ENCODE measurements at regions not wholly inside any gene's neighbourhood (a gene's known extent, or its start where the extent isn't known, plus 50 kb on each side); places are given as distances from the start of the nearest gene placed in this dataset.
"Not testable (repeated sequence)": the region's sequence is repeated elsewhere in the genome, so short reads cannot be mapped to it uniquely, and the experiment has no call there.

DNA sequence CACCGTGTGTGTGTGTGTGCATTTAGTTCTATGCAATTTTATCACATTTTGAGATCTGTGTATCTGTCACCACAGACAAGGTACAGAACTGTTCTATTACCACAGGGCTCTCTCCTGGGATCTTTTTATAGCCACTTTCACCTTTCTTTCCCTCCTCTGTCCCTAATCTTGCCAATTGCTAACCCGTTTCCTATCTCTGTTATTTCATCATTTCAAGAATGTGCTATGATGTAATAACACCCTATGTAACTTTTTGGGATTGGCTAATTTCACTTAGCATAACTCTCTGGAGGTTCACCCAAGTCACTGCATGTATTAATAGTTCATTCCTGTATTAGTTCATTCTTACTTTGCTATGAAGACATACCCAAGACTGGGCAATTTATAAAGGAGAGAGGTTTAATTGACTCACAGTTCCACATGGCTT lies 657.7 kb downstream of the QKI start:
- Mint-ChIP-seq H3K4me3 (no peak overlapping the region), H3K27ac (no peak overlapping the region), H3K36me3 (ENCODE audit: low read depth) (no peaks in the 10 kb centered on the region), H3K9me3 (peaks cover 20% of the 10 kb centered on the region), H3K27me3 (no peaks in the 10 kb centered on the region), H3K4me1 (ENCODE audit: low read depth) (no peaks in the 10 kb centered on the region)
- intact Hi-C loops (cut with micrococcal nuclease): no loop called here

DNA sequence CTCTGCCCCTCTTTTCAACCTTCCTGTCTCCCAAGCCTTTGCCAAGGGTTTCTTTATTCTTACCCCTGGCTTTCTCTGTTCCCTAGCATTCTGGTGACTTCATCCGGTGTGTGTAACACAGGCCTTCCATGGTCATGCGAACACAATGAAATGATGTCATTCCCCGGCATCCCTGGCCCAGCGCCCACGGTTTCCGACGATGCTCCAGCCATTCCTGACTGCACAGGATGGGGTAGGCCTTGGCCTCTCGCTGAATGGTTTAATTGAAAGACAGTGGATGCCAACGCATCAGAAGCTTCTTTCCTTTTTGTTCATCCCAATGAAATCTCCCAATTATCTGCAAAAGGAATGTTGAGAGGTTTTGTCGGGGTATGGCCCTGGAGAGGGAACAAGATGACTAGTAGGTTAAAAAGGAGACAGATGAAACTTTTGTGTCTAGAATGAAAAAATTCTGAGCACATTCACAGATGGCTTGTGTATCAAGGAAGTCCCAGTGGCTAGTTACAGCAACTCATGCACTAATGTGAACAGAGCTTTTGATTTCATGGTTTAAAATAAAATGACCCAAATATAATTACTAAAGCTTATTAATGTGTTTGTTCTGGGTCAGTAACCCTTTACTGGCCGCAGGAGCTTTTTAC lies 655.0 kb downstream of the QKI start:
- Mint-ChIP-seq H3K27ac (no peak overlapping the region), H3K4me3 (no peak overlapping the region), H3K27me3 (no peaks in the 10 kb centered on the region), H3K36me3 (ENCODE audit: low read depth) (no peaks in the 10 kb centered on the region), H3K4me1 (ENCODE audit: low read depth) (no peaks in the 10 kb centered on the region), H3K9me3 (peaks cover 12% of the 10 kb centered on the region)
- intact Hi-C loops (cut with micrococcal nuclease): no loop called here

DNA sequence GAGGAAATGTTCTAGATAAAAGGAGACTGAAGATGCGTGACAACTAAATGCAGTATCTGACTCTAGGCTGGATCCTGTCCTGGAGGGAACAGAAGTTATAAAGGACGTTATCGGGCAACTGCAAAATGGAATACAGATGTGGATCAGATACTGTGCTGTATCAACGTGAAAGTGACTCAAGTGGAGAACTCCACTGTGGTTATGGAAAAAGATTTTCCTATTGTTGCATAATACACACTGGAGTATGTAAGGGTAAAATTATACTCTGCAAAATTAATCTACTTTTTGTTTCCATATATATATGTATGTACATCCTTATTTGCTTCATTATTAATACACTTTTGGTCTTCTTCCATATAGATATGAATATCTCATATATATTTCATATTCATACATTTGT lies 654.0 kb downstream of the QKI start:
- Mint-ChIP-seq H3K27ac (no peak overlapping the region), H3K27me3 (no peaks in the 10 kb centered on the region), H3K36me3 (ENCODE audit: low read depth) (no peaks in the 10 kb centered on the region), H3K4me3 (no peak overlapping the region), H3K9me3 (peaks cover 12% of the 10 kb centered on the region), H3K4me1 (ENCODE audit: low read depth) (no peaks in the 10 kb centered on the region)
- intact Hi-C loops (cut with micrococcal nuclease): no loop called here

DNA sequence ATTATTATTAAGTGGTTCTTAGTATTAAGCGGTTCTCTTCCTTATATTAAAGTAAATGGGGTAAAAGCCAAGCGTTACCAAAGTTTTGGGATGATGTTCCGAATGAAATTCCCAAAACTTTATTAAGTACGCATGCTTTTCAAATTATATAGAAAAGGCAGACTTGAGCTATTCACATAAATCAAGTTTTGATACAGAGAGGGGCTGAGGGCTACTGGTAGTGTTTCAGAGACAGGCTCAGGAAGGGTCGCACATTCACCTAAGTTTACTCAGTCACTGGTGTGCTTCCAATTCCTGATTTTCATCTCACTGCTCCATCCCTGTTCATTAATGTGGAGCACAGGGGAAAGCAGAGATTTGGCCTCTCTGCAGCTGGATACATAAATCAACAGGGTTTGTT lies 652.2 kb downstream of the QKI start:
- Mint-ChIP-seq H3K36me3 (ENCODE audit: low read depth) (no peaks in the 10 kb centered on the region), H3K27me3 (no peaks in the 10 kb centered on the region)

DNA sequence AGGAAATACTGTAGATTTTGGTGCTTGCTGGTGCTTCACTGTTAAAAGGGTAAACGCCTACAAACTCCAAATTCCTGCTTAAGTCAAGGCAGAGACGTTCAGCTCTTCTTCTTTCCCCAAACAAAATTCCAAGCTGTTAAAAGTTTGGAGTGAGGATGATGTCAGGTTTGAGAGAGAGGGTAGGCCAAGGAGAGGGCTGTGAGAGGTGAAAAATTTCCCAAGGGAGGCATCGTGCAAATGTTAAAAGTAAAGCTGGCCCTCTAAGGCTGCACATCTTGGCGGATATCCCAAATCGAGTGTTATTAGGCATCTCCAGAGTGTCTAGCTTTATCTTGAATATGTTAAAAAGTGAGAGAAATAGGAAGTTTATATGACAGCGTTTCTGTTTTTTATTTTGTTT lies 651.8 kb downstream of the QKI start:
- Mint-ChIP-seq H3K4me3 (no peak overlapping the region), H3K27me3 (no peaks in the 10 kb centered on the region), H3K4me1 (ENCODE audit: low read depth) (no peaks in the 10 kb centered on the region), H3K9me3 (no peaks in the 10 kb centered on the region), H3K36me3 (ENCODE audit: low read depth) (no peaks in the 10 kb centered on the region), H3K27ac (no peak overlapping the region)
- intact Hi-C loops (cut with micrococcal nuclease): no loop called here

More for the DNA sequence above, 652.2 kb downstream of the QKI start:
- Mint-ChIP-seq H3K4me1 (ENCODE audit: low read depth) (no peaks in the 10 kb centered on the region), H3K27ac (no peak overlapping the region), H3K4me3 (no peak overlapping the region), H3K9me3 (no peaks in the 10 kb centered on the region)
- intact Hi-C loops (cut with micrococcal nuclease): no loop called here

DNA sequence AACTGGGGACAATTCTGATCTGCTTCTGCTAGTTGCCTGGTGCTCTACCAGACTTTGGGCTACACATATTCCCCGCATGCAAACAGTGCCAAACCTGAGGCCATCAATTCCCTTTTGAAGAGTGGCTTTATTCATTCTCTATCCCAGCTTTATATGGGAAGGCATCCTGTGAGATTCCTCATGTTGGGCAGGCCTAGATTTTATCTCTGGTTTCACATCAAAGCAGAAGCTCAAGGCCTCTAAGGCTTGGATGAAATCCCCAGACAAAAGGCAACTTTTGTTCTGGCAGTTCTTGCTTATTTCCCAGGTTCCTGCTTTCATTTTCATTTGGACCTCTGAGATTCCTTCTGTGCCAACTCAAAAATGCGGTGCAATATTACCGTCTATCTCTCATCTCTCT lies 648.8 kb downstream of the QKI start:
- H3K9me3 Mint-ChIP-seq: no peaks in the 10 kb centered on the region
- no peaks in the 10 kb centered on the region for H3K27me3 Mint-ChIP-seq

DNA sequence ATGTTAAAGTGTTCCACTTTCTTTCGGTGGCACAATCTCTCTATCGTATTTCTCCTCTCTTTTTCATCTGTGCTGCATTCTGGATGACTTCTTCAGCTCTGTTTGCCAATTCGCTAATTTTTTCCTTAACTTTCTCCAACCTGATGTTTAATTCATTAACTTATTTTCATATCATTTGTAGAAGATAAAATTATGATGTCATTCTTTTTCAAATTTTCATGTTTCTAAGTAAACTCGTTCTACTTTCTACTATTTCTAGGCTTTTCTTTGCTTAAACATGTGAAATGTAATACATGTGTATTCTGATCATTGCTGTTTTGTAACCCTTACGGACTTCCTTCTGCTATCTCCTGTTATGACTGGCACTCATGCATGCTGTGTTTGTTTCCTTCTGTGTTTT lies 648.4 kb downstream of the QKI start:
- Mint-ChIP-seq H3K4me1 (ENCODE audit: low read depth) (no peaks in the 10 kb centered on the region), H3K9me3 (no peaks in the 10 kb centered on the region), H3K4me3 (no peak overlapping the region), H3K27ac (no peak overlapping the region), H3K36me3 (ENCODE audit: low read depth) (no peaks in the 10 kb centered on the region), H3K27me3 (no peaks in the 10 kb centered on the region)
- intact Hi-C loops (cut with micrococcal nuclease): no loop called here

More for the DNA sequence above, 648.8 kb downstream of the QKI start:
- H3K36me3 Mint-ChIP-seq (ENCODE audit: low read depth): no peaks in the 10 kb centered on the region
- intact Hi-C loops (cut with micrococcal nuclease): no loop called here
- no peak overlapping the region for H3K27ac Mint-ChIP-seq
- no peak overlapping the region for H3K4me3 Mint-ChIP-seq
- H3K4me1 Mint-ChIP-seq (ENCODE audit: low read depth): no peaks in the 10 kb centered on the region

DNA sequence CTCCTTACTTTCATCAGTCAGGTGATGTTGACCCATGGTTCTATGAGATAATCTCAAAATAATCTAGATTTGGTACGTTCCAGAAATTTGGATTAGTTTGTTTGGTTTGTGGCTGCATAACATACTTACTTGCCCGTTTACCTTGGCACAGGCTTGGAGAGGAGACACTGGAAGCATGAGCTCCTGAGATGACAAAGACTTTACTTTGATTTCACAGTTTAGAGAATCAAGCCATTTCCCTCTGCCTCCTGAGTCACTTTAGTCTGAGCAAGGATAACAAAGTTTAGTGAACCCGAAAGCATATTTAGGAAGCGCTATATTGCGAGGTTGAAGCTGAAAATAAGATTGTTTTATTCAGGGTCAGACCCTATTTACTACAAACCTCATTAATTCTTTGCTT lies 643.4 kb downstream of the QKI start:
- Mint-ChIP-seq H3K27ac (no peak overlapping the region), H3K4me3 (no peak overlapping the region), H3K4me1 (ENCODE audit: low read depth) (no peaks in the 10 kb centered on the region), H3K36me3 (ENCODE audit: low read depth) (no peaks in the 10 kb centered on the region), H3K27me3 (no peaks in the 10 kb centered on the region), H3K9me3 (no peaks in the 10 kb centered on the region)
- intact Hi-C loops (cut with micrococcal nuclease): no loop called here

DNA sequence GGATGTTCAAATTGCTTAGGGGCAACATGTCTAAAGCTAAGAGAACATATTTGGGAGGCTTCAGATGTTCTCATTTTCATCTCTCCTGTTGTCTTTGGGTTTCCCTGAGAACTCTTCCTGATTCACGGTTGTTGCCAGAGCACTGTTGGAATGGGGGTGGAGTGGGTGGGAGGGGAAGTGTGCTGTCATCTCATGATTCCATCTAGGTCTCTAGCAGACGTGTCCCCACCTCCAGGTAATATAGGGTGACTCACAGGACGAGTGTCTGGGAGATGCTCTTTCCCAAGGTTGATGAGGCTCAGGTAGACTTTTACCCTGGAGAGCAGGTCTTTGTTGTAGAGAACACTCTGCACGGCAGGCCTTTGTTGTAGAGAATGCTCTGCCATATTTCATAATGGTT lies 636.9 kb downstream of the QKI start:
- H3K9me3 Mint-ChIP-seq: no peaks in the 10 kb centered on the region
- H3K4me1 Mint-ChIP-seq (ENCODE audit: low read depth): no peaks in the 10 kb centered on the region
- H3K27me3 Mint-ChIP-seq: no peaks in the 10 kb centered on the region
- intact Hi-C loops (cut with micrococcal nuclease): no loop called here
- no peak overlapping the region for H3K27ac Mint-ChIP-seq
- H3K36me3 Mint-ChIP-seq (ENCODE audit: low read depth): no peaks in the 10 kb centered on the region
- no peak overlapping the region for H3K4me3 Mint-ChIP-seq

DNA sequence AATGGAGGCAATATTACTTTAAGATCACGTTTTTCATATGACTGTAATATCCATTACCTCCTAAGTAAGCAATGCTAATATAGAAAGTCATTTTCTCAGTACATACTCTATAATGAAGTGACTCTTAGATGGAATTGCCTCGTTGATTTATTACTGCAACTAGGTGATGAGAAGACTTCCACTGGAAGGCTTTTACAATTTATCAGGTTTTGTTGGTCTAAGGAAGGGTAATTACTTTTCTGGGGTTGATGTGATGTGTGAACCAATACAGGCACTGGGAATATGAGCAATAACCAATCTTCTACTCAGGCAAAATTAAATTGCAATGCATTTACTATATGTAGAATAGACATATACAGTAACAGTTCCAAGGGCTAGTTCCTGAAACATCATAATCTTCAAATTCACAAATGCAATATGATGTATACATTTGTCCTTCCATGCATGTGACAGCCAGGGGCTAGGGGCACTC lies 635.0 kb downstream of the QKI start:
- Mint-ChIP-seq H3K27me3 (no peaks in the 10 kb centered on the region), H3K27ac (no peak overlapping the region), H3K4me3 (no peak overlapping the region), H3K36me3 (ENCODE audit: low read depth) (no peaks in the 10 kb centered on the region), H3K9me3 (no peaks in the 10 kb centered on the region), H3K4me1 (ENCODE audit: low read depth) (no peaks in the 10 kb centered on the region)
- intact Hi-C loops (cut with micrococcal nuclease): no loop called here

DNA sequence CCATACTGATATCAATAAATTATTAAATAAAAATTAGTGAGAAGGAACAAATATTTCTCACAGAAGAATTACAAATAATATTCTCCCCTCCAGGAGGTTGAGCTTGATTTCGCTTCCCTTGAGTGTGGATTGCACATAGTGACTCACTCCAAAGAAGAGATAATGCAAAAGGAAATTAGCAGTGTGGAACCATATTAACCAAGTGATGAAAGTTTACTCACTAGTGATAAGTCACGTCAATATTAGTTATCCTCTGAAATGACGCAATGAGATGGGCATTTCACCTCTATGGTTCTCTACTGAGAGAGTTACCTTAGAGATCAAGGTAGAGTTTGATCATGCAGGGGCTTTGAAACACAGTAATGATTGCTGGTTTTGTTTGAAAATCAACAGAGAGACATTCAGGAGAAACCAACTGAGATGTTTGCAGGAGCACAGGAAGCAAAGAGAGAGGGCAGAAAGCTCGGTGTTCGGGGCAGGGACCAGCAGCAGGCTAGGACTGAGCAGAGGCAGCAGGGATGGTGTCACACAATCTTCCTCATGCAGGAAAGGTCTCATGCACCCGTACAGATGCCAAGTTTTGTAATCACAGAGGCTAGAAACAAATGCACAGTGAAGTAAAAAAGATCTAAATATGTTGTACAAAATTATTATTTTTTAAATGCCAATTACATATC lies 634.5 kb downstream of the QKI start:
- no peak overlapping the region for H3K27ac Mint-ChIP-seq
- H3K27me3 Mint-ChIP-seq: no peaks in the 10 kb centered on the region
- H3K4me1 Mint-ChIP-seq (ENCODE audit: low read depth): no peaks in the 10 kb centered on the region
- H3K4me3 Mint-ChIP-seq: no peak overlapping the region
- H3K36me3 Mint-ChIP-seq (ENCODE audit: low read depth): no peaks in the 10 kb centered on the region
- intact Hi-C loops (cut with micrococcal nuclease): no loop called here
- H3K9me3 Mint-ChIP-seq: no peaks in the 10 kb centered on the region

DNA sequence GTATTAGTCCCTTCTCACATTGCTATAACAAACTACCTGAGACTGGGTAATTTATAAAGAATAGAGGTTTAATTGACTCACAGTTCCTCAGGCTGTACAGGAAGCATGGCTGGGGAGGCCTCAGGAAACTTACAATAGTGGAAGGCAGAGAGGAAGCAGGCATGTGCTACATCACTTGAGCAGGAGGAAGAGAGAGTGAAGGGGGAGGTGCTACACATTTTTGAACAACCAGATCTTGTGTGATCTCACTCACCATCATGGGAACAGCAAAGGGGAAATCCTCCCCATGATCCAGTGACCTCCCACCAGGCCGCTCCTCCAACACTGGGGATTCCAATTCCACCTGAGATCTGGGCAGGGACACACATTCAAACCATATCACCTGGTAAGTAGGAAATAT lies 630.6 kb downstream of the QKI start:
- no peak overlapping the region for H3K4me3 Mint-ChIP-seq
- no peaks in the 10 kb centered on the region for H3K27me3 Mint-ChIP-seq
- intact Hi-C loops (cut with micrococcal nuclease): no loop called here
- no peaks in the 10 kb centered on the region for H3K36me3 Mint-ChIP-seq (ENCODE audit: low read depth)
- H3K4me1 Mint-ChIP-seq (ENCODE audit: low read depth): no peaks in the 10 kb centered on the region
- peaks cover 13% of the 10 kb centered on the region for H3K9me3 Mint-ChIP-seq
- H3K27ac Mint-ChIP-seq: no peak overlapping the region

DNA sequence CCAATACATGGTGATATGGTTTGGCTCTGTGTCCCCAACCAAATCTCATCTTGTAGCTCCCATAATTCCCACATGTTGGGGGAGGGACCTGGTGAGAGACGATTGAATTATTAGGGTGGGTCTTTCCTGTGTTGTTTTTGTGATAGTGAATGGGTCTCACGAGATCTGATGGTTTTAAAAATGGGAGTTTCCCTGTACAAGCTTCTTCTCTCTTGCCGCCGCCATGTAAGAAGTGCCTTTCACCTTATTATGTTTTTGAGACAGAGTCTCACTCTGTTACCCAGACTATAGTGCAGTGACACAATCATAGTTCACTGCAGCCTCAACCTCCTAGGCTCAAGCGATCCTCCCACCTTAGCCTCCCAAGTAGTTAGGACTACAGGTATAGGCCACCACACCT lies 629.1 kb downstream of the QKI start:
- H3K36me3 Mint-ChIP-seq (ENCODE audit: low read depth); H3K27ac Mint-ChIP-seq; H3K4me3 Mint-ChIP-seq; H3K4me1 Mint-ChIP-seq (ENCODE audit: low read depth); intact Hi-C loops (cut with micrococcal nuclease); H3K27me3 Mint-ChIP-seq: not testable (repeated sequence)
- H3K9me3 Mint-ChIP-seq: peaks cover 13% of the 10 kb centered on the region

DNA sequence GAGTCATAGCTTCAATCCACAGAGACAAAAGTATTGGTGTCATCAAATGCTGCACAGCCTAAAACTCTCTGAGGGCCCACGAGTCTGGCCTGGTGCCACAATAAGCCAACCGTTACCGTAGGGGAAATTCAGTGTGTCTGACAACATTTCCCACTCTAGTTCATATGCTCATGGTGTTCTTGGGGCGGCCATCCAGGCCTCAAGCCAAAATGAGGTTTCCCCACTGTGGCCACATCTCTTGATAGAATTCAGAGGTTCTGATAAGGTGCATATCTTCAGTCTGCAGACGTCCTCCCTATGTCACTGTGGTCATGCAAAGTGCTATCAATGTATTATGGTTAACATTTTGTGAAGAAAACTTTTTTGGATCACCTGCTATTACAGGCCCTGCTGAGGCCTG lies 627.7 kb downstream of the QKI start:
- Mint-ChIP-seq H3K4me1 (ENCODE audit: low read depth) (no peaks in the 10 kb centered on the region), H3K9me3 (peaks cover 13% of the 10 kb centered on the region), H3K27ac (no peak overlapping the region), H3K4me3 (no peak overlapping the region), H3K36me3 (ENCODE audit: low read depth) (no peaks in the 10 kb centered on the region), H3K27me3 (peaks cover 5% of the 10 kb centered on the region)
- intact Hi-C loops (cut with micrococcal nuclease): no loop called here

DNA sequence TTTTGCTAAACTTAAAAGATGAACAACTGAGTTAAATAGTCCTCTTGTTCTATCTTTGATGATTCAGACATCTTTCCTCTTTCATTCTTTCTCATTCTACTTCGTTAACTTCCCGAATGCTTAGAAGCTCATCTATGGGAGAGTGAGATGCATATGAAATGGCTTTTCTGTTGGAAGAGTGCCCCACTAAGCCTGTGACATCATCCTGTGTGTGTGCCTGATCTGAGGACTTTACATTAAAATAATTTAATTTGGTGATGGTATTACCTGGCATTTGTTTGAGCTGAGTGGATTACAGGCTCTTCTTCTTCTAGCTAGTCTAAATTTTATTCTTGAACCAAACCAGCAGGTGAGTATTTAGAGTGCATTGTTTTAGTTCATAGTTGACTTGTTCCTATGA lies 626.5 kb downstream of the QKI start:
- Mint-ChIP-seq H3K27me3 (peaks cover 5% of the 10 kb centered on the region), H3K4me1 (ENCODE audit: low read depth) (no peaks in the 10 kb centered on the region), H3K27ac (no peak overlapping the region), H3K36me3 (ENCODE audit: low read depth) (no peaks in the 10 kb centered on the region), H3K4me3 (no peak overlapping the region), H3K9me3 (peaks cover 13% of the 10 kb centered on the region)
- intact Hi-C loops (cut with micrococcal nuclease): no loop called here
